Liver (tissue), 2 donors: ENCODE measurements at regions not wholly inside any gene's neighbourhood (a gene's known extent, or its start where the extent isn't known, plus 50 kb on each side); places are given as distances from the start of the nearest gene placed in this dataset.

ENCODE experiments used
- CTCF ChIP-seq: fragments of 150-350 bp; IDR thresholded peaks from 2 replicates; pipeline ENCODE4 v1.5.1; 2017; ENCODE audit warnings: improper control_type of control experiment, low read depth, low read length; ENCODE audit not compliant: missing input control
- YY1 ChIP-seq: IDR thresholded peaks from 2 replicates; pipeline ENCODE4 v1.6.1; 2016; ENCODE audit warnings: antibody characterized with exemption, mild to moderate bottlenecking
- donor health status: healthy.

- no peak for TF ChIP-seq CTCF
- TF ChIP-seq YY1 = no peak
Measured at GRCh38 chr11:38683484-38683883, 2085.4 kb upstream of the RAG2 start.
